ENCODE measurements at regions not wholly inside any gene's neighbourhood (a gene's known extent, or its start where the extent isn't known, plus 50 kb on each side); places are given as distances from the start of the nearest gene placed in this dataset.
A peak's percentile ranks its signal among the peaks of the same experiment; 100 is the strongest.

DNA sequence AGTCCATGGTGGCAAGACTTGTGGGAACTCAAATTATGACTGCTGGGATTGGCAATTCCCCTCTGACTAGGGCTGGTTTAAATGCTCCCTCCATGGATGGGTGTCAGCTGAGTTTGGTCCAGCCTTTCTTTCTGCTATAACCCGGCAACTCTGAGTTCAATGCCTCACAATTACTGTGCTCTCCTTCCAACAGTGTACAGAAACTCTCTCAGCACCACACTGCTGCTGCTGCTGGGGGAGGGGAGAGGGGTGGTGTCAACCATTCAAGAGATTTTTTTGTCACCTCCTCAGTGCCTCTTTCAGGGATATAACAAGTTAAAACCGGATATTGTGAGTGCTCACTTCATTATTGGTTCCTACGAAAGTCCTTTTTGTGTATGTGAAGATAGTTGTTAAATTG, 830.3 kb upstream of the NXPH2 start:
- peak overlapping the region in 2 of 3 experiments; percentile 23 to 84; a peak in 2 of 7 replicates for H3K27ac Mint-ChIP-seq
- H2AFZ ChIP-seq (ENCODE audit: low read length), result no peak overlapping the region
- no peak overlapping the region for H3K4me2 ChIP-seq (ENCODE audit: insufficient read depth, insufficient read length, low read length)

More for the DNA sequence above, 830.3 kb upstream of the NXPH2 start:
- Mint-ChIP-seq H3K36me3 (ENCODE audit: insufficient read depth in 1 of 3, low read depth in 3 of 3) (no peaks in the 10 kb centered on the region), H3K4me3 (no peak overlapping the region), H3K4me1 (peaks cover 3 to 8% of the 10 kb centered on the region in 2 experiments; a peak in 2 of 4 replicates), H3K9me3 (no peaks in the 10 kb centered on the region), H3K27me3 (ENCODE audit: low read depth) (no peaks in the 10 kb centered on the region)
- H3K79me1 ChIP-seq (ENCODE audit: insufficient read depth, low read depth, low read length, poor library complexity, severe bottlenecking), result no peaks in the 10 kb centered on the region
- DNase-seq, result no peak
- no peak overlapping the region for H3K18ac ChIP-seq (ENCODE audit: insufficient read length, low read depth, low read length)
- no peak overlapping the region for H3K23ac ChIP-seq (ENCODE audit: insufficient read length, low read depth, low read length)
- H3K27me3 ChIP-seq (ENCODE audit: insufficient read depth, low read length), result no peaks in the 10 kb centered on the region
- H3K9me3 ChIP-seq (ENCODE audit: control insufficient read depth, low read depth, low read length), result no peaks in the 10 kb centered on the region
- no peak overlapping the region for H4K5ac ChIP-seq (ENCODE audit: insufficient read length, low read depth, low read length)
- H2BK5ac ChIP-seq (ENCODE audit: insufficient read length, low read length), result no peak overlapping the region
- no CpG with 5 or more reads among the region's 3 CpGs for WGBS (ENCODE audit: extremely low coverage, insufficient read length, low lambda C conversion rate)
- no peak overlapping the region for H3K56ac ChIP-seq (ENCODE audit: insufficient read length, low read depth, low read length)
- H2BK120ac ChIP-seq (ENCODE audit: low read depth, low read length, poor library complexity, severe bottlenecking), result no peak overlapping the region
- H3K14ac ChIP-seq (ENCODE audit: insufficient read depth, low read length), result no peak overlapping the region
- TF ChIP-seq CTCF (conservative IDR thresholded peaks at IDR 0.05), result no peak
- no peak overlapping the region for H2BK12ac ChIP-seq (ENCODE audit: insufficient read length, low read depth, low read length)
- H2BK20ac ChIP-seq (ENCODE audit: low read depth, low read length, poor library complexity, severe bottlenecking), result no peak overlapping the region
- no peaks in the 10 kb centered on the region for H3K79me2 ChIP-seq (ENCODE audit: insufficient read depth, low read length)
- no peaks in the 10 kb centered on the region for H3K23me2 ChIP-seq (ENCODE audit: insufficient read length, low read depth, low read length, poor library complexity, severe bottlenecking)
- H3K27ac ChIP-seq (ENCODE audit: insufficient read length, low read depth, low read length), result no peak overlapping the region
- H3T11ph ChIP-seq (ENCODE audit: low read length), result no peak overlapping the region
- H3K4me1 ChIP-seq (ENCODE audit: insufficient read depth, low read length), result no peaks in the 10 kb centered on the region
- no peak overlapping the region for H4K8ac ChIP-seq (replicated peaks; ENCODE audit: insufficient read length, low read depth, low read length)
- no peaks in the 10 kb centered on the region for H4K20me1 ChIP-seq (ENCODE audit: control insufficient read depth, insufficient read depth, insufficient read length)
- H2BK15ac ChIP-seq (ENCODE audit: low read depth, low read length), result no peak overlapping the region
- H3K9ac ChIP-seq (ENCODE audit: extremely low read depth, insufficient read length, low read length), result no peak overlapping the region
- H3K4ac ChIP-seq (ENCODE audit: low read depth, low read length), result no peak overlapping the region
- no peak overlapping the region for H2AK5ac ChIP-seq (ENCODE audit: insufficient read length, low read length)
- no peak overlapping the region for H4K91ac ChIP-seq (ENCODE audit: insufficient read length, low read depth, low read length)
